NCI-H146 (cell line): ENCODE measurements at regions not wholly inside any gene's neighbourhood (a gene's known extent, or its start where the extent isn't known, plus 50 kb on each side); places are given as distances from the start of the nearest gene placed in this dataset.

Experiments used
- DNase-seq: peaks from one replicate; lab custom pipeline; 2025; lab: John Stamatoyannopoulos, UW

DNA sequence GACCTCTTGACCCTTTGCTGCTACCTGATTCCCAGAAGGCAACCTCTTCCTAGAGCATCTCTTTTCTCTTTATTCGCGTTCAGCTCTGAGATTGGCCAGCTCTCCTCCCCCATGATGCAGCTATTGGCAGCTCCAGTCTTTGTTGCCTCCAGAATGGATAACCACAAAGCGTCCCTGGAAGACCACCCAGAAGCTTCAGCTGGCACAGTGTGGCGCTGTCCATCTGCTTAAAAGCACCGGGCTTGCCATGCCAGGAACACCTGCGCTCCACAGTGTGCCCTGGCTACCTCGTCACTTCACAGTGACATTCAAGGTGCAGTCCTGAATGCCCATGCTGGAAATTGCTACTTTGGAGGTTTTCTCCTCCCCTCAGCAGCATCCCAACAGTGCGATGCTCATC lies 353.9 kb downstream of the LMO4 start:
- DNase-seq = no peak

DNA sequence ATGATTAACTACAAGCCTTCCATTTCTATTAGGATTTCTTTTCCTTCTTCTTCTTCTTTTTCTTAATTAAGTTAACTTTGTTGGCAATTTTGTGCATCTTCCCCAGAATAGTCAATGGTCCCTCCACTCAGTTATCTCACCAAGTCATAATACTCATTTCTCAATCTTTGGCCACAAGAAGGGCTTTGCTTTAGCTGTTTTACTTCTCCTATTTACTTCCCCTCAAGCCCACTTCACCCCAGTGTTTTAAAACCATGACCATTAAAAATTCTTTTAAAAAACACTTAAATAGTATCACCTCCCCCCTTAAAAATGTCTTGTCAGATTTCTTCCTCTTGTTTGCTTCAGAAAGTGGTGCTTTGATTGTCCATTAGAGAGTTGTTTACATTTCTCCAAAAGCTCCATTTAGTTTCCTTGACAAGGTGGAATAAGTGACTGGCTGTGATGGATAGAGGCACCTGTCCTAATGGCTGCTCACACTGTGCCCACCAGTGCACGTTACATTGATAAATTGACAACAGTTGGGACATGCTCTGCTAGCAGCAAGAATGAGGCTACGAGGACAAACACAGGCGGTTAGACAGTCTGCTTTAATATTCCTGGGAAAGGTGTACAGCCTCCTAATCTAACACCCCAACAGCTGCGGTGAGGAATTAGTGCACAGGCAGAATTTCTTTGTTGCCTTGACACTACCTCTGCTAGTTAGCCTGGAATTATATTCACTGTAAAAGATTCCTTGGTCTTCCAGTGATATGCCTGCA lies 354.7 kb downstream of the LMO4 start:
- no peak for DNase-seq

DNA sequence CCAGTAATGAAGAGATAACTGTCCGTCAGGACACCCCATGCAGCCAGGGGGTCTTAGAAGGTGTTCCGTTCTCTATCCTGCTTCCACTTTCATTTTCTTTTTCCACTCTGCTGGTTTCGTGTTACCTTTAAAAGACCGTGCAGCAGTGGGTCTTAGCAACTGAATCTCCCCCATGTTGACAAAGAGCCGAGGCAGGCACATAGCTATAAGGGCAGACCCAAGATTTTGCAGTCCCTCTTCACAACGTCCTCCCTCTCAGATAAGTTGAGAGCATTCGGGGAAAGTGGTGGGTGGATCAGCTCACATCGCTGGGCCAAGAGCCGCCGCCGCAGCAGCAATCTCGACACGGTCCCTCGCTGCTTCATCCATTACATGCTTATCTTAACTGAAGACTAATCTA lies 355.5 kb downstream of the LMO4 start:
- no peak for DNase-seq

GRCh38 chr1:87684713-87685205 lies 356.1 kb downstream of the LMO4 start:
- no peak for DNase-seq

DNA sequence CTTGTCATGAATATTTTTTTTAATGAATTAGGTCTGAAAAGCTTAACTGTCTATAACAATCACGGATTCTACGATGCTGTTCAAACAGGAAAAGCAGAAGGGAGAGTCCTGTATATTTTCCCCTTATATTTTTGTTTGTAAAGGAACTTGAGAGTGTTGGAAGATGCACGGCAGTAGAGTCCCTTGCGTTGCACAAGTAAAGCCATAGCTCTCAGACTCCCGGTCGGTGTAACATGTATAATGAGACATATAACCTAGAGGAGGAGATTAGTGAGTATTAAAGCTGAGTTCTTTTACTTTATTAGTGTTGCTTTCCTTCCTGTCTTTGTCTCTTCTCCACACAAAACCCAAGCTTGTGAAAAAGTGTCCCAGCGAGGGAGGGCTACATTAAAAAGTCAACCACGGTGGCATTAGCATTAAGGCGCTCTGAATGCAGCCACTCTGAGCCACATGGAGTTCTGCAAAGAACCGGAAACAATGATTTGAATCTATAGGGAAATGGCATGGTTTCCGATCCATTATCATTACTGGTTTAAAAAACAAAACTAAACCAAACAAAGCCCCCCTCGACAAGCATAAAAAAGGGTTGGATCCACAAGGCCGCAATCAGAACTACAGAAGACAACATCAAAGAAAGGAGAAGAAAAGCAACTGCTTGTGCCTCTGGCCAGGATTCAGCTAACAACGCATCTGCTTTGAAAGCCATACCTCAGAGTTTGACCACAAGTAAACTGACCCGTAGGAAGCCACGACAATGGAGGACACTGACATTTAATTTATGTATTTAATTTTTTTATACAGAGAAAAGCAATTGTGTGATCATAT lies 356.8 kb downstream of the LMO4 start:
- DNase-seq = no peak

GRCh38 chr1:87686136-87686495 lies 357.4 kb downstream of the LMO4 start:
- DNase-seq = no peak

DNA sequence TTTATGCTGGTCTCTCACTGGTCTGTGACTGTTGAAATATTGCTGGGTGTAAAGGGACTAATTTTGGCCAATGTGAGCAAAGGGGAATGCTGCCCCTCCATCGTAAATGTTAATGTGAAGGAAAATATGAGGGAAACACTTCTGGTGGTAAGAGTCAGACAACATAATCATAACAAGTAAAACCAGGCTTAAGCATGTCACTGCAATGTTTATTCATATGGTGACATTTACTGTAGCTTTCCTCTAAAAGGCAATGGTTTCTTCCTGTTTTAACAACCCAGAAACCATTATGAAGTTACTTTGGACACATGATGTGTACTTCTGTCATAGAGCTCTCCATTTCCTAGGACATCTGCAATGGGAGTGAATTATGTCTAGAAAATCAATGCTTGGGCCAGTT lies 358.0 kb downstream of the LMO4 start:
- no peak for DNase-seq

- DNase-seq = no peak
Observed at GRCh38 chr1:87688136-87688535, 359.5 kb downstream of the LMO4 start.

- no peak for DNase-seq
Observed at GRCh38 chr1:87689487-87689886, 360.8 kb downstream of the LMO4 start.

DNA sequence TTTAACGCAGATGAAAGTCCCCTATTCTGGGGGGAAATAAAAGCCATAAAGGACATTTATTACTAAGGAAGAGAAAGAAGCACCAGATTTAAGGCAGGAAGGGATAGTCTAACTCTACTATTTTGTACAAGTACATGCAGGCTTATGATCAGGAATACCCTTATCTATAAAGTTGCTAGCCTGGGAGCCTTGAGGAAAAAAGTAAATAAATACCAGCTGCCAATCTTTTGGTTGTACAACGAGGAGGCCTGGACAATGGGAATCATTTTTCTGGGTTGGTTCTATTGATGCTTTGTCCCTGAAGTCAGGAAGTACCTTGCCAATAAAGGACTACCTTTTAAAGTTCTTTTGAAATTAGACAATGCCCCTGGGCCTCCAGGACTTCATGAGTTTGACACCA lies 367.8 kb downstream of the LMO4 start:
- no peak for DNase-seq

- no peak for DNase-seq
Observed at GRCh38 chr1:87702455-87702854, 373.8 kb downstream of the LMO4 start.

- no peak for DNase-seq
Observed at GRCh38 chr1:87705233-87705632, 376.6 kb downstream of the LMO4 start.

DNA sequence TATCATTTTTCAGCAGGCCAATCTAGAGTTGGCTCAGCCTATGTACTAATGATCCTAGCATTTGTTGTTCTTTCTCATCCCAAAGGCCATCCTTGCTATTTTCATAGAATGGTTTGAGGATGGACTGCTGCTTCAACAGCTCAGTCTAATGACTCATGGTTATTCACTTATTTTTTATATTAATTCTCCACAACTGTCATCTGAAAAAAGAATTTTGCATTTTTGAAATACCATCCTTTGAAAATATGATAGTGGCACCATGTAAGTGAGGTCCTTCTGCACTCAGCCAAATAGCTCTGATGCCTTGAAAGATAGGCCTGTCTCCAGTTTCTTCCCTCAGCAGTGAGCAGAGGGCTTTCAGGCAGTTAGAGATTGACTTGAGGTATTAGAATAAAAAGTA lies 377.5 kb downstream of the LMO4 start:
- DNase-seq = no peak

DNA sequence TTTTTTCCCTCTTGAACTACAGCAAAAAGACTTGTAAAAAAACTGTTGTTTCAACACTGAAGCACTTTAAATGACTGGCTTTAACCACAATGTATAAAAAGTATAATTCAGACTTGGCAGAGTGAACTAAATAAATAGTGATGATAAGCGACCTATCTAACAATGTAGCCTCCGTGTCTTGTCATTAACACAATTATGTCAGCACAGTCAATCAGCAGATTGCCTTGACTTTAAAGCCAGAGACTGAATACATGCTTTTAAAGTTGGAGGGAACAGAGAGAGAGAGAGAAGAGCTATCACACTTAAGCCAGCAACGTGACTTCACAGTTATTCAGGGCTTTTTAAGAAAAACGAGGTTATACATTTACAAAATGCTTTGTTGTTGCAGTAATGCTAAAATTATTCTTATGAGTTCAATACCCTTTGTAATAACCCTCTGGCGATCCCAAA lies 378.1 kb downstream of the LMO4 start:
- no peak for DNase-seq

GRCh38 chr1:87707411-87707810 lies 378.7 kb downstream of the LMO4 start:
- no peak for DNase-seq

DNA sequence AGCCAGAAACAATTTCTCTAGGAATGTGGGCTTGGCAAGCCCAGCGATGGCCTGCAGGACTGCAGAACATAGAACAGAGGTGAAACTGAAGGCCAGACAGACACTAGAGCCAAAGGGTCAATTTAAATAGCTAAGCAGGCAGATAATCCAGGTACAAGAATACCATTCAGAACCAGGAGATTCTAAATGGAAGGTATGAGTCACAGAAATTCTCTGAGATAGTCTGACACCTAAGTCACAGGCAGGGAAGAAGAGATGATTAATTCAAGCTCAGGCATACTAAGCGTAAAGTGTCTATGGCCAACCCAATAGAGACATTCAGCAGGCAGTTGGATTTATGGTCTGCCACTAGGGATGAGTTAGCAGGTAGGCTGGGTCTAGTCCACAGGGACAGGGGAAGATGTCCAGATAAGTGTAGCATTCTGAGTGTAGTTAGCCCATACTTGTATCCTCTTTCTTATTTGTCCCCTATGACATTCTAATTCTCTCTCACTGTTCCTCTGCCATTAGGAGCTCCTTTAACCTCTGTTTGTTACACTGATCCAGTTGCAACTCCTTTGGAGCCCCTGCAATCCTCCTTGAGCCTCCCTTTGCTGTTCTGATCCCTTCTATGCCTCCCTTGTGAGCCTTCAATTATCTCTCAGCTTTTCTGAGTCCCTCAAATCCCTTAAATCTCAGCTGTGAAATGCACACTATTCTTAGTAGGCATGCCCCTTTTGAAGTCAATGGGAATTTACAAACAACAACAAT lies 383.8 kb downstream of the LMO4 start:
- DNase-seq = no peak

- no peak for DNase-seq
Observed at GRCh38 chr1:87714278-87714677, 385.6 kb downstream of the LMO4 start.

- DNase-seq = no peak
Observed at GRCh38 chr1:87715052-87715451, 386.4 kb downstream of the LMO4 start.

DNA sequence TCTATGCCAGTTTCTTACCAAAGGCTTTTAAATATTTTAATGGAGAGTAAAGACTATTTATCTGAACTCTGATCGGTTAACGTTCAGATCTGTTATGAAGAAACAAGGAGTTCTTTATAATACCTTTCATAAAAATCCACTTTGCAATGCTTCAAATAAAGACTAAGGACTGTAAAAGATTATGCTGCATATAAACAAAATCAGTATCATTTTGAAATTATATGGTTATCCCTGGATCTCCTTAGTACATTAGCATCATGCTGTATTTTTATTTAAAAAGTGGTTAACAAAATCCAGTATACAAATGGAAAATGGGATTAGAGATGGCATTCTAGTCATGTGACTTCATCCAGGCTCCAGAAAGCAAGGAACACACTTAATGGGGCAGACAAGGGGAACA lies 386.8 kb downstream of the LMO4 start:
- no peak for DNase-seq

GRCh38 chr1:87717157-87717670 lies 388.5 kb downstream of the LMO4 start:
- no peak for DNase-seq

DNA sequence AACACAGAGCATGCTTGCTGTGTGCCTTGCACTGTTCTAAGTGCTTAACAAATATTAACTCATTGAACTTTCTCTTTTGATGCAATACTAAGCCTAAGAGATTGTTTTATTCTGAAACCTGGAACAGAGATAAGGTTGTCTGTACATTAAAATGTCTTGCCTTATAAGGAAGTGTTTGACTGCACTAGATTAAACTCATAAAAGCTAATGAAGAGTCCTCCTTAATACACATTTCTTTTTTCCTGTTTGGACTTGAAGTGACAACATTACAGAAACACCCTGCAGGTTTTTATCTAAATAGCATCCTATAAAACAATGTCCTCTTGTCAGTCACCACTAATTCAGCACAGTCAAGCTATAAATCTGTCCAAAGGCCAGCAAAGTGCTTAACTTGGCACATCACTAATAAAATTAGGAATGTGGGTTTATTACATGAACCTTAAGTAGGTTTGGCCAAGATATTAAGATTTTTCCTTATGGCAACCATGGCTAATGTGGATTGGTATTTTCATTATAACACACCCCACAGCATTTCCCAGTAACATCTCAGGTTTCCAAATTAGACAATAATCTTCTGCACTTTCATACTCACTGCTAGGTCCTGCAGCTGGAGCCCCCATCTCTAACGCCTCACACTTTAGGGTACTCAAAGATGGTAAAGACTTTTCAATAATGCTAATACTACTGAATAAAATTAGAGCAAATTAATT lies 389.7 kb downstream of the LMO4 start:
- no peak for DNase-seq

DNA sequence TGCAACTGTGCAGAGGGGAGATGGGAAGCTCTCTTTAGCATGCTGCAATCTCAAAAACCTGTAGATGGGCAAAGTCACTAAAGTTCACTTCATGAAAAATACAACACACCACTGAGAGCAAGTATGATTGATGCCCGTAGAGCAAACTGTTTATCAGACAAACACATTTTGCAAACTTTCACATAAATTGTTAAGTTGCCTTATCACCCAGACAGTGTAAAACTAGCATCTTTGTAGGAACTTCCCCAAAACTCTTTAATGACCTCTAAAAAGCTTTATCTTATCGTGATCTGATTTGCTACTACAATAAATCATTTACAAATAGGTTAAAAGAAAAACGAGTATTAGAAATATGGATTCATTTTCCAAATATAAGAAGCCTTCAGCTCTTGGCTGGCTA lies 391.0 kb downstream of the LMO4 start:
- DNase-seq = no peak
